ENCODE measurements at regions not wholly inside any gene's neighbourhood (a gene's known extent, or its start where the extent isn't known, plus 50 kb on each side); places are given as distances from the start of the nearest gene placed in this dataset.
"Not testable (repeated sequence)": the region's sequence is repeated elsewhere in the genome, so short reads cannot be mapped to it uniquely, and the experiment has no call there.

GRCh38 chrX:143998261-143998660, 114.4 kb downstream of the UBE2NL start:
- intact Hi-C loops (cut with DNase I): no loop called here
- Histone ChIP-seq H3K4me3 (no peak overlapping the region), H3K4me1 (no peaks in the 10 kb centered on the region), H3K9me3 (no peaks in the 10 kb centered on the region), H3K36me3 (no peaks in the 10 kb centered on the region), H3K27ac (no peak overlapping the region), H3K27me3 (no peaks in the 10 kb centered on the region)
- DNase-seq (ENCODE audit: extremely low spot score in 2 of 2): no peak
- no peak for TF ChIP-seq POLR2A (IDR thresholded peaks at IDR 0.05)
- TF ChIP-seq POLR2AphosphoS5 (IDR thresholded peaks at IDR 0.05; ENCODE audit: insufficient read depth in 1 of 2, low read depth in 1 of 2): no peak
- no peak for TF ChIP-seq CTCF (IDR thresholded peaks at IDR 0.05)

- intact Hi-C loops (cut with DNase I): no loop called here
- Histone ChIP-seq H3K27me3 (no peaks in the 10 kb centered on the region), H3K4me3 (no peak overlapping the region), H3K9me3 (no peaks in the 10 kb centered on the region), H3K36me3 (no peaks in the 10 kb centered on the region), H3K4me1 (no peaks in the 10 kb centered on the region), H3K27ac (no peak overlapping the region)
- TF ChIP-seq POLR2AphosphoS5 (IDR thresholded peaks at IDR 0.05; ENCODE audit: insufficient read depth in 1 of 2, low read depth in 1 of 2) (no peak), CTCF (IDR thresholded peaks at IDR 0.05) (no peak), POLR2A (IDR thresholded peaks at IDR 0.05) (no peak)
- no peak for DNase-seq (ENCODE audit: extremely low spot score in 2 of 2)
These were observed 122.9 kb downstream of the UBE2NL start for GRCh38 chrX:144006811-144007210.

- Histone ChIP-seq H3K9me3 (no peaks in the 10 kb centered on the region), H3K4me1 (no peaks in the 10 kb centered on the region), H3K4me3 (no peak overlapping the region), H3K27me3 (no peaks in the 10 kb centered on the region), H3K27ac (no peak overlapping the region), H3K36me3 (no peaks in the 10 kb centered on the region)
- TF ChIP-seq CTCF (IDR thresholded peaks at IDR 0.05) (no peak), POLR2A (IDR thresholded peaks at IDR 0.05) (no peak), POLR2AphosphoS5 (IDR thresholded peaks at IDR 0.05; ENCODE audit: insufficient read depth in 1 of 2, low read depth in 1 of 2) (no peak)
- intact Hi-C loops (cut with DNase I): no loop called here
- no peak for DNase-seq (ENCODE audit: extremely low spot score in 2 of 2)
These were observed 156.9 kb downstream of the UBE2NL start for GRCh38 chrX:144040793-144041192.

GRCh38 chrX:144042271-144042670, 158.4 kb downstream of the UBE2NL start:
- no peak for DNase-seq (ENCODE audit: extremely low spot score in 2 of 2)
- no peaks in the 10 kb centered on the region for H3K9me3 ChIP-seq
- no peaks in the 10 kb centered on the region for H3K27me3 ChIP-seq
- TF ChIP-seq CTCF (IDR thresholded peaks at IDR 0.05) (no peak), POLR2AphosphoS5 (IDR thresholded peaks at IDR 0.05; ENCODE audit: insufficient read depth in 1 of 2, low read depth in 1 of 2) (no peak), POLR2A (IDR thresholded peaks at IDR 0.05) (no peak)
- H3K4me1 ChIP-seq: no peaks in the 10 kb centered on the region
- H3K27ac ChIP-seq: no peak overlapping the region
- no peak overlapping the region for H3K4me3 ChIP-seq
- intact Hi-C loops (cut with DNase I): no loop called here
- H3K36me3 ChIP-seq: no peaks in the 10 kb centered on the region

- H3K27ac ChIP-seq: no peak overlapping the region
- no peaks in the 10 kb centered on the region for H3K27me3 ChIP-seq
- no peaks in the 10 kb centered on the region for H3K4me1 ChIP-seq
- no peak for TF ChIP-seq CTCF (IDR thresholded peaks at IDR 0.05)
- no peak for TF ChIP-seq POLR2A (IDR thresholded peaks at IDR 0.05)
- no peak for TF ChIP-seq POLR2AphosphoS5 (IDR thresholded peaks at IDR 0.05; ENCODE audit: insufficient read depth in 1 of 2, low read depth in 1 of 2)
- no peaks in the 10 kb centered on the region for H3K36me3 ChIP-seq
- no peak for DNase-seq (ENCODE audit: extremely low spot score in 2 of 2)
- no peak overlapping the region for H3K4me3 ChIP-seq
- no peaks in the 10 kb centered on the region for H3K9me3 ChIP-seq
- intact Hi-C loops (cut with DNase I): no loop called here
These were observed 191.6 kb downstream of the UBE2NL start for GRCh38 chrX:144075432-144075831.

GRCh38 chrX:144082237-144082636, 198.4 kb downstream of the UBE2NL start:
- H3K36me3 ChIP-seq; H3K4me3 ChIP-seq; H3K9me3 ChIP-seq; H3K27me3 ChIP-seq; intact Hi-C loops (cut with DNase I); DNase-seq (ENCODE audit: extremely low spot score in 2 of 2); H3K27ac ChIP-seq; H3K4me1 ChIP-seq: not testable (repeated sequence)

- H3K36me3 ChIP-seq; DNase-seq (ENCODE audit: extremely low spot score in 2 of 2); H3K27me3 ChIP-seq; H3K4me3 ChIP-seq; H3K27ac ChIP-seq; H3K9me3 ChIP-seq; intact Hi-C loops (cut with DNase I); H3K4me1 ChIP-seq: not testable (repeated sequence)
These were observed 205.8 kb downstream of the UBE2NL start for GRCh38 chrX:144089674-144090073.

GRCh38 chrX:144092116-144092515, 208.2 kb downstream of the UBE2NL start:
- DNase-seq (ENCODE audit: extremely low spot score in 2 of 2); H3K4me3 ChIP-seq; H3K27me3 ChIP-seq; intact Hi-C loops (cut with DNase I); H3K27ac ChIP-seq; H3K4me1 ChIP-seq; H3K9me3 ChIP-seq; H3K36me3 ChIP-seq: not testable (repeated sequence)
